Panc1 (cell line): ENCODE measurements at regions not wholly inside any gene's neighbourhood (a gene's known extent, or its start where the extent isn't known, plus 50 kb on each side); places are given as distances from the start of the nearest gene placed in this dataset.

Experiments
- ATAC-seq: fragments of 200-7000 bp; cut with Tn5 transposase; 2 replicates; pipeline ENCODE4 v1.9.1; 2020; ENCODE audit warnings: mild to moderate bottlenecking, moderate library complexity
- BruUV-seq: library from RNA; stranded (reverse); fragments of 400-500 nt; replicated peaks from 2 replicates; lab custom pipeline; 2021; lab: Mats Ljungman, UMichigan
- CTCF ChIA-PET: fragments of 300-600 bp; sonication (Branson Sonifier 250); formaldehyde crosslinking; loops from one replicate; lab custom pipeline; 2022; ENCODE audit warnings: antibody characterized with exemption; lab: Charles Lee
- POLR2A ChIA-PET: fragments of 300-600 bp; sonication (Branson Sonifier 250); formaldehyde crosslinking; loops from one replicate; lab custom pipeline; 2022; ENCODE audit warnings: antibody characterized with exemption; lab: Charles Lee
- DNase-seq: peaks from one replicate; pipeline ENCODE4 v3.0.0-alpha.2; 2010; ENCODE audit warnings: low read depth, low spot score
- H3K27ac ChIP-seq: 2 replicates; pipeline ENCODE4 v1.5.1; 2011; ENCODE audit warnings: mild to moderate bottlenecking, low read length, inconsistent platforms
- H3K27me3 ChIP-seq: fragments of 200-500 bp; sonication (Bioruptor generic); 2 replicates; pipeline ENCODE4 v1.6.0; 2014; ENCODE audit warnings: low read length, inconsistent platforms; ENCODE audit not compliant: control insufficient read depth, insufficient read depth
- H3K36me3 ChIP-seq: fragments of 200-500 bp; sonication (Bioruptor generic); 2 replicates; pipeline ENCODE4 v1.5.1; 2014; ENCODE audit warnings: inconsistent platforms, mild to moderate bottlenecking, low read length, moderate library complexity; ENCODE audit not compliant: control insufficient read depth, insufficient read depth
- H3K4me1 ChIP-seq: 2 replicates; pipeline ENCODE4 v1.5.1; 2011; ENCODE audit warnings: inconsistent platforms, mild to moderate bottlenecking, low read length, moderate library complexity; ENCODE audit not compliant: control insufficient read depth, insufficient read depth
- H3K4me3 ChIP-seq, 2 experiments: 2 replicates each; pipeline ENCODE4 v1.5.1; 2011 to 2012; ENCODE audit warnings: low read depth in 2 of 2, low read length in 2 of 2, mild to moderate bottlenecking in 2 of 2, inconsistent platforms in 1 of 2, moderate library complexity in 1 of 2
- H3K9me3 ChIP-seq: fragments of 200-500 bp; sonication (Bioruptor generic); 2 replicates; pipeline ENCODE4 v1.5.1; 2014; ENCODE audit warnings: low read depth, mild to moderate bottlenecking, inconsistent platforms, low read length, moderate library complexity; ENCODE audit not compliant: control insufficient read depth, insufficient read depth
- CTCF ChIP-seq: fragments of 450-650 bp; IDR thresholded peaks from 2 replicates; pipeline ENCODE4 v1.5.1; 2017; ENCODE audit warnings: mild to moderate bottlenecking
- POLR2AphosphoS5 ChIP-seq: IDR thresholded peaks from 2 replicates; pipeline ENCODE4 v1.6.1; 2012; ENCODE audit warnings: mild to moderate bottlenecking, low read depth, low read length, moderate library complexity
- REST ChIP-seq, 2 experiments: IDR thresholded peaks; 2 replicates each; pipeline ENCODE4 v1.6.1; 2011 to 2012; ENCODE audit warnings: low read depth in 2 of 2, control low read depth in 1 of 2, low read length in 1 of 2, mild to moderate bottlenecking in 1 of 2, moderate library complexity in 1 of 2; ENCODE audit not compliant: insufficient read depth in 1 of 2
- SIN3A ChIP-seq: IDR thresholded peaks from 2 replicates; pipeline ENCODE4 v1.6.1; 2012; ENCODE audit warnings: low read depth, mild to moderate bottlenecking, low read length, moderate library complexity, borderline replicate concordance; ENCODE audit not compliant: insufficient read depth
- TCF7L2 ChIP-seq: IDR thresholded peaks from 2 replicates; pipeline ENCODE4 v1.6.1; 2011; ENCODE audit warnings: mild to moderate bottlenecking, low read depth, low read length, inconsistent platforms
- in situ Hi-C: cut with HindIII; loops from 2 replicates; pipeline ENCODE4 v1.10.0; 2016; ENCODE audit warnings: low sequenced_read_pairs, low pct_unique_long_range_greater_than_20kb
- intact Hi-C: fragments of 100-400 bp; cut with micrococcal nuclease; formaldehyde crosslinking; loops from one replicate; pipeline ENCODE4 v1.10.0; 2022; ENCODE audit not compliant: unreplicated experiment

GRCh38 chr16:87189426-87189825, 127.8 kb downstream of the C16orf95 start:
- ATAC-seq, result no peak
- intact Hi-C loops, result no loop called here
- no peak for DNase-seq
- BruUV-seq, result no TSS peak
- ChIA-PET POLR2A (no interaction called here), CTCF (no interaction called here)
- no peaks in the 10 kb centered on the region for H3K4me1 ChIP-seq
- no peak overlapping the region for H3K4me3 ChIP-seq
- H3K27me3 ChIP-seq, result no peaks in the 10 kb centered on the region
- H3K27ac ChIP-seq, result no peak overlapping the region
- no peak for TF ChIP-seq CTCF
- TF ChIP-seq TCF7L2, result no peak
- TF ChIP-seq POLR2AphosphoS5, result no peak
- no peak for TF ChIP-seq SIN3A
- no peak for TF ChIP-seq REST (IDR thresholded peaks at IDR 0.05; ENCODE audit: insufficient read depth in 1 of 2, low read depth in 2 of 2, low read length in 1 of 2)
- peaks cover 9% of the 10 kb centered on the region; the same call in 1 of the 2 replicates for H3K9me3 ChIP-seq
- H3K36me3 ChIP-seq, result no peaks in the 10 kb centered on the region
- in situ Hi-C loops, result no loop called here

- in situ Hi-C loops (no loop called here), intact Hi-C loops (no loop called here)
- DNase-seq (no peak), ATAC-seq (no peak)
- no peak overlapping the region for H3K4me3 ChIP-seq
- peaks cover 9% of the 10 kb centered on the region; the same call in 1 of the 2 replicates for H3K9me3 ChIP-seq
- POLR2A ChIA-PET, result no interaction called here
- TF ChIP-seq REST (IDR thresholded peaks at IDR 0.05; ENCODE audit: insufficient read depth in 1 of 2, low read depth in 2 of 2, low read length in 1 of 2), result no peak
- no peak for TF ChIP-seq TCF7L2
- no peak for TF ChIP-seq SIN3A
- TF ChIP-seq CTCF, result no peak
- TF ChIP-seq POLR2AphosphoS5, result no peak
- H3K27ac ChIP-seq, result no peak overlapping the region
- H3K36me3 ChIP-seq, result no peaks in the 10 kb centered on the region
- H3K27me3 ChIP-seq, result no peaks in the 10 kb centered on the region
- no peaks in the 10 kb centered on the region for H3K4me1 ChIP-seq
- CTCF ChIA-PET, result interaction anchor here (0.8 kb wide), 1 partner anchor 25 kb away, joined by 3 read pairs; no protein-coding TSS in a partner anchor
- BruUV-seq, result no TSS peak
Observed at GRCh38 chr16:87190288-87191230, 126.6 kb downstream of the C16orf95 start.
